NCI-H2196 (cell line): ENCODE measurements at regions not wholly inside any gene's neighbourhood (a gene's known extent, or its start where the extent isn't known, plus 50 kb on each side); places are given as distances from the start of the nearest gene placed in this dataset.
"Not testable (repeated sequence)": the region's sequence is repeated elsewhere in the genome, so short reads cannot be mapped to it uniquely, and the experiment has no call there.

Experiments used
- DNase-seq: peaks from one replicate; lab custom pipeline; 2025; ENCODE audit not compliant: unreplicated experiment; lab: John Stamatoyannopoulos, UW

DNA sequence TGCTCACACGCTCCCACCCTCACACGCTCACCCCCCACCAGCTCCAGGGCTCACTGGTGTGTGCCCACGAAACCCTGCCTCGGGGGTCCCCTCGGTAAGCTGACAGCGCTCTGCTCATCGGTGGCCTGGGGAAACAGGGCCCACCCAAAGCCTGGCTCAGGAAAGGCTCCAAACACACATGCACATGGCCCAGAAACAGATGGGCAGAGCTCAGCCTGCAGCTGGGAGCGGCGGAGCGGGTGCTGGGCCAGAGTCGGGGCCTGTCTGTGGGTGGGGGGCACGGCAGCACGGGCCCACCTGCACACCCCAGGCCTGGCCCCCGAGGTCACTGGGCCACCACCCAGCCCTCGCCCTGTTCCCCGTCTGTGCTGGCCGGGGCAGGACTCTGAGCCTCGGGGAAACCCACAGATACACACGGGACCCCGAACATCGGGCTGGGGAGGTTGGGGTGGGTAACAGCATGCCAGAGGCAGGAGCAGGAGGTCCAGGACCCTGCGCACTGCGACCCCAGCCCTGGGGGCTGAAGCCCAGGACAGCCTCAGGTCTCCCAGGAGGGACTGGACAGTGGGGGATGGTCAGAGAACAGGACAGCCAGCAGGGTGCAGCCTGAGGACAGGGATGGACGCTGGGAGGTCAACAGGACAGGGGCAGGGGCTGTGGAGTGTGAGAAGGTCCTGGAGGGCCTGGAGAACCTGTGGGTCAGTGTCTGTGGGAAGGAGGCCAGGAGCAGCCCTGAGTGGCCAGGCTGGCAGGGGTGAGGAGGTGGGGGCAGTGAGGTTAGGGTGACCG lies 165.1 kb downstream of the TMEM121 start:
- not testable (repeated sequence) for DNase-seq

DNA sequence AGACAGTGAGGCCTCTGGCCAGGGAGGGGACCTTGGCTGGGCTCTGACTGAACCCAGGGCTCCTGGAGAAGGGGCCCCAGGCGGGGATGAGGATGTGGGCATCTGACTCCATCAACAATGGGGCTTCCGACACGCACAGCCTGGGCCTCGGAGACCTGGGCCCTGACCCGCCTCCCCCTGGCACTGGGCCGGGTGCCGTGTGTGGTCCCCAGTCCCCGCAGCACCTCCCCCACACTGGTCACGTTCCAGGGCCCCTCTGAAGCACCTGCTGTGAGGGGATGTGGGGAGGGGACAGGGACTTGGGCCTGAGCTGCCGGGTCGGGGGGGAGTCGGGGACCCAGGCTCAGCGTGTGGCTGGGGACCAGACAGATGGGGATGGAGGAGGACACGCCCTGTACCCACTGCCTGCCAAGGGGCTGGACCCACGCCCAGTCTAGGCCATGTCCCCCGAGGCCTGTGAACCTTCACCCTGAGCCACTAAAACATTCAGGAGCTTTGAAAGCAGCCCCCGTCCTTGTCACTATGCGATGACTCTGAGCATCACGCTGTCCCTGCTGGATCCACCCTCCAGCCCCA lies 165.8 kb downstream of the TMEM121 start:
- not testable (repeated sequence) for DNase-seq

- no peak for DNase-seq
These were observed 168.6 kb downstream of the TMEM121 start for GRCh38 chr14:105694961-105695360.

GRCh38 chr14:105696388-105696787 lies 170.0 kb downstream of the TMEM121 start:
- not testable (repeated sequence) for DNase-seq

- not testable (repeated sequence) for DNase-seq
These were observed 171.0 kb downstream of the TMEM121 start for GRCh38 chr14:105697414-105697813.

GRCh38 chr14:105697955-105698354 lies 171.6 kb downstream of the TMEM121 start:
- DNase-seq: not testable (repeated sequence)

- not testable (repeated sequence) for DNase-seq
These were observed 172.7 kb downstream of the TMEM121 start for GRCh38 chr14:105698940-105699556.

DNA sequence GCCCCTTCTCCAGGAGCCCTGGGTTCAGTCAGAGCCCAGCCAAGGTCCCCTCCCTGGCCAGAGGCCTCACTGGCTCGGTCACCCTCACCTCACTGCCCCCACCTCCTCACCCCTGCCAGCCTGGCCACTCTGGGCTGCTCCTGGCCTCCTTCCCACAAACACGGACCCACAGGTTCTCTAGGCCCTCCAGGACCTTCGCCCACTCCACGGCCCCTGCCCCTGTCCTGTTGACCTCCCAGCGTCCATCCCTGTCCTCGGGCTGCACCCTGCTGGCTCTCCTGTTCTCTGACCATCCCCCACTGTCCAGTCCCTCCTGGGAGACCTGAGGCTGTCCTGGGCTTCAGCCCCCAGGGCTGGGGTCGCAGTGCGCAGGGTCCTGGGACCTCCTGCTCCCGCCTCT lies 173.3 kb downstream of the TMEM121 start:
- not testable (repeated sequence) for DNase-seq

DNA sequence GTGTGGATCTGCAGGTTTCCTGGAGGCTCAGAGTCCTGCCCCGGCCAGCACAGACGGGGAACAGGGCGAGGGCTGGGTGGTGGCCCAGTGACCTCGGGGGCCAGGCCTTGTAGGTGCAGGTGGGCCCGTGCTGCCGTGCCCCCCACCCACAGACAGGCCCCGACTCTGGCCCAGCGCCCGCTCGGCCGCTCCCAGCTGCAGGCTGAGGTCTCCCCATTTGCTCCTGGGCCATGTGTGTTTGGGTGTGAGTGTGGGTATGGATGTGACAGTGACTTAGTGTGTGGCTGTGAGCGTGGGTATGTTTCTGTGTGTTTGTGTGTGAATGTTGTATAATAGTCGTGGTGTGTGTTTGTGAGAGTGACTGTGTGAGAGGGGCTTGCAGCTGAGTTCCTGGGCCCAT lies 173.8 kb downstream of the TMEM121 start:
- not testable (repeated sequence) for DNase-seq

GRCh38 chr14:105700622-105701288 lies 174.4 kb downstream of the TMEM121 start:
- no peak for DNase-seq

DNA sequence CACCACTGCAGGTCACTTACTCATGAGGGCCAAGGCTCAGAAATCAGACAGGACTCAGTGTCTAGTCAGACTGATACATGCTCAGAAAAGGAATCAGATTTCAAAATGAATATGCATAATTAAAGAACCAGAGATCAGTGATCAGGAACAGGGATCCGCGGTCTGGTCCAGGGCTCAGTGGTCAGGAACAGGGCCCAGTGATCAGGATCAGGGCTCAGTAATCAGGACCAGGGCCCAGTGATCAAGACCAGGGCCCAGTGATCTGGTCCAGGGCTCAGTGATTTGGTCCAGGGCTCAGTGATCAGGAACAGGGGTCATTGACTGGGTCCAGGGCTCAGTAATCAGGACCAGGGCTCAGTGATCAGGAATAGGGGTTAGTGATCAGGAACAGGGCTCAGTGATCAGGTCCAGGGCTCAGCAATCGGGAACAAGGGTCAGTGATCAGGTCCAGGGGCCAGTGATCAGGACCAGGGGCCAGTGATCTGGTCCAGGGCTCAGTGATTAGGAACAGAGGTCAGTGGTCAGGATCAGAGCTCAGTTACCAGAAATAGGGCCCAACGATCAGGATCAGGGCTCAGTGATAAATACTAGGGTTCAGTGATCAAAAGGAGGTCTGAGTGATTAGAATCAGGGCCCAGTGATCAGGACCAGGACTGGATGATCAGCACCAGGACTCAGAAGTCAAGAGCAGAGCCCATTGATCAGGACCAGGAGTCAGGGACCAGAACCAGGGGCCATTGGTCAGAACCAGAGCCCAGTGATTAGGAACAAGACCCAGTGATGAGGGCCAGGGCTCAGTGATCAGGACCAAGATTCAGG lies 175.3 kb downstream of the TMEM121 start:
- DNase-seq: no peak

DNA sequence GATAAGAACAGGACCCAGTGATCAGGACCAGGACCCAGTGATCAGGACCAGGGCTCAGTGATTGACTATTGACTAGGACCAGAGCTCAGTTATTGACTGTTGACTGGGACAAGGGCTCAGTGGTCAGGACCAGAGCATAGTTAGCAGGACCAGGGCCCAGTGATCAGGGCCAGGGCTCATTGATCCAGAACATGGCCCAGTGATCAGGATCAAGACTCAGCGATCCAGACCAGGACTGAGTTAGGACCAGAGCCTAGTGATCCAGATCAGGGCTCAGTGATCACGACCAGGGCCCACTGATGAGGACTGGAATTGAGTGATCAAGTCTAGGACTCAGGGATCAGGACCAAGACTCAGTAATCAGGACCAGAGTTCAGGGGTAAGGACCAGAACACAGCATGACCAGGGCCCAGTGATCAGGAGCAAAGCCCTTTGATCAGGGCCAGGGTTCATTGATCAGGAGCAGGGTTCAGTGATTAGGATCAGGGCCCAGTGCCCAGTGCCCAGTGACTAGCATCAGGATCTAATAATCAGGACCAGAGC lies 176.0 kb downstream of the TMEM121 start:
- DNase-seq: no peak

GRCh38 chr14:105703044-105703665 lies 176.8 kb downstream of the TMEM121 start:
- not testable (repeated sequence) for DNase-seq

- DNase-seq: not testable (repeated sequence)
These were observed 177.7 kb downstream of the TMEM121 start for GRCh38 chr14:105704091-105704490.

DNA sequence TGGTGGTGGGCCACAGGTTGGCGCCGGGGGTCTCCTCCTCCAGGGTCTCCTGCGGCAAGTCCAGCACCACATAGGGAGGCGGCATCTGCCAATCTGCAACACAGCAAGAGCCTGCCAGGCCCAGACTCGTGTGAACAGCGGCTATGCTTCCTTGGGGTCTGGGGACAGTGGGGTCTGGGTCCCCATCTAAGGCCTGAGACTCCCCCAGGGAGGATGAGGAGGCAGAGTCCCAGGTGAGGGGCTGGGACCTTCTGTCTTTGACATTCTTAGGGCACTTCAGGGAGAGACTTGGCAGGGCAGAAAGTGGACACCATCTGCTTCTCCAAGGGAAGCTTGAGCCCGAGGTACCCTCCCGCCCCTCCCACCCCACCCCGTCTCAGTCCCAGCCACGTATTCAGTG lies 178.1 kb downstream of the TMEM121 start:
- DNase-seq: not testable (repeated sequence)

DNA sequence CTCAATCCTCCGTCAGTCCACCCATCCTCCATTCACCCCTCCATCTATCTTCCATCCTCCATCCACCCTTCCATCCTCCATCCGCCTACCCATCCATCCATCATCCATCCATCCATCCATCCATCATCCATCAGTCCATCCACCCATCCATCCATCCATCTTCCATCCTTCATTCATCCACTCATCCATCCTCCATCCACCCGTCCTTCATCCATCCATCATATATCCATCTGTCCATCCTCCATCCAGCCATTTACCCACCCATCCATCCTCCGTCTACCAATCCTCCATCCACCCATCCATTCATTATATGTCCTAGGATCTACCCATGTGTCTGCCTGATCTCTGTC lies 179.1 kb downstream of the TMEM121 start:
- not testable (repeated sequence) for DNase-seq

- DNase-seq: not testable (repeated sequence)
These were observed 179.7 kb downstream of the TMEM121 start for GRCh38 chr14:105705862-105706700.

DNA sequence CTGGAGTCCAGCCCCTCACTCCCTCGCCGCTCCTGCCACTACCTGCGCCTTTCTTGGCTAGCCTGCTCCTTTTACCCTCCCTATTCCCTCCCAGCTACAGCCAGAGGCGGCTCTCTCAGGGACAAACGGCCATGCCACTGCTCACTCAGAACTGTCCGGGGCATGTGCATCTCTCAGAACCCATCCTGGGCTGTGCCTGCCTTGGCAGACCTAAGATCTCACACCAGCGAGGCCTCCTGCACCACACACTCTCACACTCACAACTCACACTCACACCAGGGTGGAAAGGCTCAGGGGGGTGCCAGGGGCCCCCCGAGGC lies 180.3 kb downstream of the TMEM121 start:
- DNase-seq: not testable (repeated sequence)

- DNase-seq: not testable (repeated sequence)
These were observed 180.7 kb downstream of the TMEM121 start for GRCh38 chr14:105707099-105707498.
